Ovary (tissue), 1 donor: ENCODE measurements at regions not wholly inside any gene's neighbourhood (a gene's known extent, or its start where the extent isn't known, plus 50 kb on each side); places are given as distances from the start of the nearest gene placed in this dataset.

ENCODE experiments used
- EP300 ChIP-seq: sonication (generic); formaldehyde crosslinking; IDR thresholded peaks from one replicate; pipeline ENCODE4 v1.6.1; 2017; ENCODE audit warnings: antibody characterized with exemption
- POLR2A ChIP-seq: fragments of 450-650 bp; IDR thresholded peaks from one replicate; pipeline ENCODE4 v1.6.1; 2017; ENCODE audit warnings: antibody characterized with exemption, mild to moderate bottlenecking, moderate library complexity

DNA sequence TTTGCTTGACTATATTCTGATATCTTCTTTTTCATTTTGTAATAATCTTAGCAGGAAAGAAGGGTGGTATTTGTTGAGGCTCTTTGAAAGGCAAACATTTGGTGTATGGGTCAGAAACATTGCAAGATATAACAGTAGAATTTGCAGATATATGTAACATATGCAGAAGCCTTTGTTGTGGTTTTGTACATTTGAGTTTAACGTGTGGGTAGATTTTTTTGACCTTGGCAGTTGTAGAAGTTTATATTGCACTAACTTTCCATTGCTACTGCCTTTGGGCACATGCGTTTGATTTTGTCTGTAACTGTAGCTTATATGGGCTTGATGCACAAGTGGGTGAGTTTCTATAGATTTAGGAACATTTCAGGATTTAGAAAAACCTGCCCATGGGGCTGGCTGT lies 78.5 kb upstream of the SPRY2 start:
- TF ChIP-seq POLR2A (no peak), EP300 (no peak)
